ENCODE measurements at regions not wholly inside any gene's neighbourhood (a gene's known extent, or its start where the extent isn't known, plus 50 kb on each side); places are given as distances from the start of the nearest gene placed in this dataset.
"Not testable (repeated sequence)": the region's sequence is repeated elsewhere in the genome, so short reads cannot be mapped to it uniquely, and the experiment has no call there.

- CTCF ChIA-PET = no interaction called here
- H3K27ac Mint-ChIP-seq = no peak overlapping the region
- no peak overlapping the region for H3K4me3 Mint-ChIP-seq
- H3K4me1 Mint-ChIP-seq = no peaks in the 10 kb centered on the region
- no peaks in the 10 kb centered on the region for H3K9me3 Mint-ChIP-seq
- H3K36me3 Mint-ChIP-seq (ENCODE audit: low read depth) = no peaks in the 10 kb centered on the region
- no peak for DNase-seq
- POLR2A ChIA-PET = no interaction called here
- no peaks in the 10 kb centered on the region for H3K27me3 Mint-ChIP-seq
Measured at GRCh38 chr2:183964565-183964964, 633.8 kb upstream of the ZNF804A start.

DNA sequence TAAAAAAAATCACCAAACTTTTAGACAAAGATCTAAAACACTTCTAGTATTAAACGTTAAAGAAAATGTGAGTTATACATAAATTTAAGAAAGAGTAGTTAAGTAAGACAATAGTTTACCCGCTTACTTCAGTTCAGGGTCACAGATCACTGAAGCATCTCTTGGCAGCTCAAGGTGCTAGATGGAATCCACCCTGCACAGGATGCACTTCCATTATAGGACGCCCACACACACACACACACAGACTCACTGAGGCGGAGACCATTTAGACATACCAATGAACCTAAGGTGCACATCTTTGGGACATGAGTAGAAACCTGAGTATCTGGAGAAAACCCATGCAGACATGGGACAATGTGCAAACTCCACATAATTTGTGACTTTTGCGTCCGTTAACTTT, 630.6 kb upstream of the ZNF804A start:
- ChIA-PET CTCF (no interaction called here), POLR2A (no interaction called here)
- no peaks in the 10 kb centered on the region for H3K27me3 Mint-ChIP-seq
- no peak overlapping the region for H3K27ac Mint-ChIP-seq
- no peaks in the 10 kb centered on the region for H3K36me3 Mint-ChIP-seq (ENCODE audit: low read depth)
- DNase-seq = no peak
- no peak overlapping the region for H3K4me3 Mint-ChIP-seq
- H3K4me1 Mint-ChIP-seq = no peaks in the 10 kb centered on the region
- no peaks in the 10 kb centered on the region for H3K9me3 Mint-ChIP-seq

- H3K9me3 Mint-ChIP-seq = peaks cover 14% of the 10 kb centered on the region
- DNase-seq; CTCF ChIA-PET; H3K4me3 Mint-ChIP-seq; H3K27ac Mint-ChIP-seq; H3K27me3 Mint-ChIP-seq; H3K36me3 Mint-ChIP-seq (ENCODE audit: low read depth); H3K4me1 Mint-ChIP-seq; POLR2A ChIA-PET: not testable (repeated sequence)
Measured at GRCh38 chr2:183975676-183976075, 622.7 kb upstream of the ZNF804A start.

GRCh38 chr2:183984871-183985270, 613.5 kb upstream of the ZNF804A start:
- H3K36me3 Mint-ChIP-seq (ENCODE audit: low read depth) = no peaks in the 10 kb centered on the region
- no peak overlapping the region for H3K4me3 Mint-ChIP-seq
- DNase-seq = no peak
- H3K27ac Mint-ChIP-seq = no peak overlapping the region
- H3K27me3 Mint-ChIP-seq = no peaks in the 10 kb centered on the region
- H3K9me3 Mint-ChIP-seq = no peaks in the 10 kb centered on the region
- ChIA-PET CTCF (no interaction called here), POLR2A (no interaction called here)
- H3K4me1 Mint-ChIP-seq = no peaks in the 10 kb centered on the region

GRCh38 chr2:183991968-183992367, 606.4 kb upstream of the ZNF804A start:
- peaks cover 5% of the 10 kb centered on the region for H3K9me3 Mint-ChIP-seq
- H3K27me3 Mint-ChIP-seq = no peaks in the 10 kb centered on the region
- DNase-seq = no peak
- H3K4me3 Mint-ChIP-seq = no peak overlapping the region
- ChIA-PET POLR2A (no interaction called here), CTCF (no interaction called here)
- H3K4me1 Mint-ChIP-seq = no peaks in the 10 kb centered on the region
- no peaks in the 10 kb centered on the region for H3K36me3 Mint-ChIP-seq (ENCODE audit: low read depth)
- no peak overlapping the region for H3K27ac Mint-ChIP-seq

- Mint-ChIP-seq H3K27me3 (no peaks in the 10 kb centered on the region), H3K4me3 (no peak overlapping the region), H3K27ac (no peak overlapping the region), H3K4me1 (no peaks in the 10 kb centered on the region), H3K9me3 (peaks cover 5% of the 10 kb centered on the region), H3K36me3 (ENCODE audit: low read depth) (no peaks in the 10 kb centered on the region)
- no peak for DNase-seq
- ChIA-PET CTCF (no interaction called here), POLR2A (no interaction called here)
Measured at GRCh38 chr2:183993052-183993451, 605.3 kb upstream of the ZNF804A start.

DNA sequence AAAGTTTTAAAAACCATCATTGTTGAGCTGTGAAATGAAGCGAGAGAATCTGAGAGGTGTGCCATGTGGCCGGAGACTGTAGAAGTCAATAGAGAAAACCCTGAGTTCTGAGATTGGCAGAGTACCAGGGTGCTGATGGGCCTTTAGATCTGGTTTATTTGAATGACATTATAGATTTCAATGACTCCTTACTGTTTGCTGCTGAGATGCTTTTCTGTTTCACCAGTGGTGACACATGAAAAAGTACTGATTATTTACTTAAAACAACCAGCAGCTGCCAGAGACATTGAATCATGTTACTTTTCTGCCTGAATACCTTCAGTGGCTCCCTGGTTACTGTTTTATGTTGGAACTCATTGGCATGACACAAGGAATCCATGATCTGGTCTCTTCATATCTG, 602.7 kb upstream of the ZNF804A start:
- H3K4me3 Mint-ChIP-seq = no peak overlapping the region

GRCh38 chr2:183996825-183997793, 601.2 kb upstream of the ZNF804A start:
- Mint-ChIP-seq H3K4me3 (no peak overlapping the region), H3K27ac (no peak overlapping the region), H3K9me3 (no peaks in the 10 kb centered on the region), H3K36me3 (ENCODE audit: low read depth) (no peaks in the 10 kb centered on the region), H3K27me3 (no peaks in the 10 kb centered on the region), H3K4me1 (no peaks in the 10 kb centered on the region)
- POLR2A ChIA-PET = no interaction called here
- DNase-seq = no peak
- CTCF ChIA-PET = no interaction called here

More for the DNA sequence above, 602.7 kb upstream of the ZNF804A start:
- POLR2A ChIA-PET = no interaction called here
- Mint-ChIP-seq H3K27me3 (no peaks in the 10 kb centered on the region), H3K27ac (no peak overlapping the region), H3K9me3 (peaks cover under 1% of the 10 kb centered on the region), H3K4me1 (no peaks in the 10 kb centered on the region), H3K36me3 (ENCODE audit: low read depth) (no peaks in the 10 kb centered on the region)
- DNase-seq = no peak
- CTCF ChIA-PET = interaction anchor here (0.7 kb wide), 1 partner anchor 10 kb away, joined by 3 read pairs; no protein-coding TSS in a partner anchor

- ChIA-PET CTCF (no interaction called here), POLR2A (no interaction called here)
- H3K4me1 Mint-ChIP-seq = no peaks in the 10 kb centered on the region
- H3K4me3 Mint-ChIP-seq = no peak overlapping the region
- H3K27me3 Mint-ChIP-seq = no peaks in the 10 kb centered on the region
- H3K27ac Mint-ChIP-seq = no peak overlapping the region
- no peaks in the 10 kb centered on the region for H3K36me3 Mint-ChIP-seq (ENCODE audit: low read depth)
- DNase-seq = no peak
- no peaks in the 10 kb centered on the region for H3K9me3 Mint-ChIP-seq
Measured at GRCh38 chr2:183998041-183998796, 600.1 kb upstream of the ZNF804A start.

DNA sequence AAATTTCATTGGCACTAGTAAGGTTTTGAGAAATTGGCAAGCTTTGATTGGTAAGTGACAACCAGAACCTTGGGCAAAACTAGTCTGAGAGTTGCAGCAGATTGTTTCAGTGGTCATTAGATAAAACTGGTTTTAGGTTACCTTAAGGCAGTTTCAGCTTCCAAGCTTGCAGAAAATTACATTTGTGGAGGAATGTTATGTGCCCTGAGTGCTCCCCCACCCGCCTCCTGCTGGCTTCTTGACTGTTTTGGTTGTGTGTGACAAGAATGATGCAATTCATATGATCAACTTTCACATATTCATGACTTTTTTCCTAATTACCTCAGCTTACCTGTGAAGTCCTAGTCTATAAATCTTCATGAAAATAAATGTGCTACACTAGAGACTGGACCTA, 599.5 kb upstream of the ZNF804A start:
- H3K4me3 Mint-ChIP-seq = no peak overlapping the region
- DNase-seq = no peak
- H3K27me3 Mint-ChIP-seq = no peaks in the 10 kb centered on the region
- H3K36me3 Mint-ChIP-seq (ENCODE audit: low read depth) = no peaks in the 10 kb centered on the region
- ChIA-PET CTCF (no interaction called here), POLR2A (no interaction called here)
- no peaks in the 10 kb centered on the region for H3K9me3 Mint-ChIP-seq
- no peak overlapping the region for H3K27ac Mint-ChIP-seq
- no peaks in the 10 kb centered on the region for H3K4me1 Mint-ChIP-seq

- H3K27ac Mint-ChIP-seq = no peak overlapping the region
- H3K4me3 Mint-ChIP-seq = no peak overlapping the region
- no peaks in the 10 kb centered on the region for H3K4me1 Mint-ChIP-seq
- ChIA-PET POLR2A (no interaction called here), CTCF (no interaction called here)
- H3K9me3 Mint-ChIP-seq = no peaks in the 10 kb centered on the region
- H3K27me3 Mint-ChIP-seq = no peaks in the 10 kb centered on the region
- no peaks in the 10 kb centered on the region for H3K36me3 Mint-ChIP-seq (ENCODE audit: low read depth)
- no peak for DNase-seq
Measured at GRCh38 chr2:184004289-184004947, 593.9 kb upstream of the ZNF804A start.

DNA sequence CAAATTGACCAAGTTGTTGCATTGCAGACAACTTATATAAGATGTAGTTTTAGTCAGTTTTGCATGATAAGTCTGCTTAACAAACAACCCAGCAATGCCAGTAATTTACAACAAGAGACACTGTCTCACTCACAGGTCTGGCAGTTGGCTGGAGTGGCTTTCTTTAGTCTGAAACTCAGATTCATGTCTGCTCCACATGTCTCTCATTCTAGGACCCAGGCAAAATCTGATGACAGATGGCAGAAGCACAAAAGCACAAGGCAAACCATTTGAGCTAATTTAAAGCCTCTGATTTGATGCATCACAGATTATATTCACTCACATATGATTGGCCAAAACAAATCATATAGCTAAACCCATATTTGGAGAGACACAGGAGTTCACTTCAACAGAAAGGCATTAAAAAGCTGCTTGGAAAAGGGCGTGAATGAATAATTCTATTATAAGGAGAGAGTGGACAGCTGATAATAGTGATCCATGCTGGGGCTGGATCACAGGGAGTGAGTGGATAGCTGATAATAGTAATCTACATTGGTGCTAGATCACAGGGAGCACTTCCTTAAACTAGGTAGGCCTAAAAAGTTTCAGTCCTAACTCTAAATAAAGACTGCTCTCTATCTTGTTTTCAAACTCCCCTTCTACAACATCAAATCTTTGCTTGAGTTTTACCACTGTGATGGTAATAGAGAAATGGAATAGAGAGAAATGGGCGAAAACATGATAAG, 593.2 kb upstream of the ZNF804A start:
- Mint-ChIP-seq H3K4me3 (no peak overlapping the region), H3K36me3 (ENCODE audit: low read depth) (no peaks in the 10 kb centered on the region), H3K4me1 (no peaks in the 10 kb centered on the region), H3K27ac (no peak overlapping the region), H3K9me3 (no peaks in the 10 kb centered on the region), H3K27me3 (no peaks in the 10 kb centered on the region)
- DNase-seq = no peak
- POLR2A ChIA-PET = no interaction called here
- CTCF ChIA-PET = no interaction called here

DNA sequence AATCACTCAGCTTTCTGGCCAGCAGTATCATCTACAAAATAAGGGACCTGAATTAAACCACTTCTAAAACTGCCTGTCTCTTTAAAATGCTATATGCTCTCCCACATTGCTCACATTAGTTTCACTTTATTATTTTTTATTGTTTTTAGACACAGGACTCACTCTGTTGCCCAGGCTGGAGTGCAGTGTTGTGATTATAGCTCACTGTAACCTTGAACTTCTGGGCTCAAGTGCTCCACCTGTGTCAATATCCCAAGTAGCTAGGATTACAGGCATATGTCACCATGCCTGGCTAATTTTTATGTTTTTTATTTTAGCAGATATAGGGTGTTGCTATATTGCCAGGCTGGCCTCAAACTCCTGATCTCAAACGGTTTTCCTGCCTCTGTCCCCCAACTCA, 591.3 kb upstream of the ZNF804A start:
- Mint-ChIP-seq H3K4me1 (no peaks in the 10 kb centered on the region), H3K9me3 (no peaks in the 10 kb centered on the region), H3K36me3 (ENCODE audit: low read depth) (no peaks in the 10 kb centered on the region), H3K27me3 (no peaks in the 10 kb centered on the region), H3K4me3 (no peak overlapping the region), H3K27ac (no peak overlapping the region)
- no peak for DNase-seq
- ChIA-PET POLR2A (no interaction called here), CTCF (no interaction called here)

All from activated CD4-positive, alpha-beta T cell treated with anti-CD3 and anti-CD28 coated beads, Interleukin-2, amount 10 ng/mL, durations not matched to agents 7 days and 5 days (primary cell).